LNCAP (cell line): ENCODE measurements at regions not wholly inside any gene's neighbourhood (a gene's known extent, or its start where the extent isn't known, plus 50 kb on each side); places are given as distances from the start of the nearest gene placed in this dataset.

Experiments
- TF ChIP-seq, protein P1 (sequence below): fragments of 450-650 bp; IDR thresholded peaks from 2 replicates; pipeline ENCODE4 v1.5.1; 2017; ENCODE audit warnings: mild to moderate bottlenecking

DNA sequence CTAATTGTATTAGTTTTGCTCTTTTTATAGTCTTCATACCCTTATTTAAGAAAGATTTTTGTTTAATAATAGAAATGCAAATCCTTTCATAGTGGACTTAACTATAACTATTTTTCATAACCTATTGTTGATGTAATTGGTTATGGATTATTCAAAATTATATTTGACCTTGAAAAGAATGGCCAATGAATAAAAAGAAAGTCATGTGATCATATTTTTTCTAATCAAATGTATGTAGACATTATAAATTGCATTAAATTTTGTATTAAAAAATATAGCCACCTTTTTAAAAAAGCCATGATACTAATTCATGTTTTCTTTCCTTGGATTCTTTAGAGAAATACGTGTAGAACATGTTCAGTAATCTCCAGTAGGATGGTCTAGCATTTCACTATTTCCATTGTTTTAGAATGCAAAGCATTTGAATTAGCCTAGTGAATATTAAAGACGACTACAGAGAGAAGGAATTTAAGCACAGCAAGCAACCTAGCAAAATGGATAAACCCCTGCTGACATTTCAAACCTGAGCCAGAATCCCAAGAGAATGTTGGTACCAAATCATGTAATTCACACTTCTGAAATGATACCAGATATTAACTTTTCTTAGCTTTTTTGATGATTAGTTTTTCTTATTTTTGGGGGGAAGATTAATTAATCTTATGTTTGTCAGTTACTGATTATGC is 1297.4 kb upstream of the MIR17HG start:
- TF ChIP-seq, protein P1, sequence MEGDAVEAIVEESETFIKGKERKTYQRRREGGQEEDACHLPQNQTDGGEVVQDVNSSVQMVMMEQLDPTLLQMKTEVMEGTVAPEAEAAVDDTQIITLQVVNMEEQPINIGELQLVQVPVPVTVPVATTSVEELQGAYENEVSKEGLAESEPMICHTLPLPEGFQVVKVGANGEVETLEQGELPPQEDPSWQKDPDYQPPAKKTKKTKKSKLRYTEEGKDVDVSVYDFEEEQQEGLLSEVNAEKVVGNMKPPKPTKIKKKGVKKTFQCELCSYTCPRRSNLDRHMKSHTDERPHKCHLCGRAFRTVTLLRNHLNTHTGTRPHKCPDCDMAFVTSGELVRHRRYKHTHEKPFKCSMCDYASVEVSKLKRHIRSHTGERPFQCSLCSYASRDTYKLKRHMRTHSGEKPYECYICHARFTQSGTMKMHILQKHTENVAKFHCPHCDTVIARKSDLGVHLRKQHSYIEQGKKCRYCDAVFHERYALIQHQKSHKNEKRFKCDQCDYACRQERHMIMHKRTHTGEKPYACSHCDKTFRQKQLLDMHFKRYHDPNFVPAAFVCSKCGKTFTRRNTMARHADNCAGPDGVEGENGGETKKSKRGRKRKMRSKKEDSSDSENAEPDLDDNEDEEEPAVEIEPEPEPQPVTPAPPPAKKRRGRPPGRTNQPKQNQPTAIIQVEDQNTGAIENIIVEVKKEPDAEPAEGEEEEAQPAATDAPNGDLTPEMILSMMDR: no peak

DNA sequence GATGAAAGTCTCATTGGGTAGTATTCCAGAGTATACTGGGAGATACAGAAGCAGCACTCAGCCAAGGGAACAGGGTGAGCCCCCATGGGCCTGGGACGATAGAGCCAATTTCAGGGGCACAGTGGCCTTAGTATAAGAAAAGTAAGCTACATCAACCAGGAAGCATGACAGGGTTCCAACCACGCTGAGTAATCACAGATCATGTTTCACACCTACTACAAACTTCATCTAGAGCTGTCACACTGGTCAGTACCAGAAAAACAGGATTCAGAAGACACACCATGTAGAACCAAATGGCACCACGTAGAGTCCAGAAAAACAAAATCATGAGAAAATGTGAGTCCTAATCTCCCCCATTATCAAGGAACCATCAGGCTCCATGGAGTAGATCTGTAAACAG is 1292.4 kb upstream of the MIR17HG start:
- TF ChIP-seq, protein P1: no peak

DNA sequence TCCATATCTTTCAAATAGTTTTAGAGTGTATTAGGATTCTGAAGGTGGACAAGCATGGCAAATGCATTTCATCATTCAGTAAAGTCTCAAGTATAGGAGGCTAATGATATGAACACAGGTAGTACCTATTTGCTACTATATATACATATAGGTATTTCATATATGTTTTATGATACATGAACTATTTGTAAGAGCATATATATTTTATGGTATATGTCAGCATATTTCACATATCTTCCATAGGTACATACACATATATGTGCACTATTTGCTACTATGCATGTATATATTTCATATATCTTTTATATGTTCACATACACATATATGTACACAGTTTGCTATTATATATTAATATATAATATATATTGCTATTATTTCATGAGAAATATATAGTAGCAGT is 1291.7 kb upstream of the MIR17HG start:
- TF ChIP-seq, protein P1: no peak

DNA sequence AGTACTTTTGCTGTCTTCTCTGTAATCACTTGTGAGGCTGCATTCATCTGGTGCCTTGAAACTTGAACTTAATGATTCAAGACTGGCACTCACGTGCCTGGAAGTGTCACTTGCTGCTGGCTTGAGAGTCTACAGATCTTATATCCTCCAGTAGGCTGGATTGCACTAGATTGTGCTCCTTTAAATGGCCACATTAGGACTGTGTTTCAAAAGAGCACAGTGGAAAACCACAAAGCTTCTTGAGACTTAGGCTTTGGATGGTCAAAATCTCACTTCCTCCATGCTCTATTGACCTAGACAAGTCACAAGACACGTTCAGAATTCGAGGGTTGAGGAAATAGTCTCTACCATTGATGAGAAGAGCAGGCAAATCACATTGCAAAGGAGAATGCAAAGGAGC is 1278.8 kb upstream of the MIR17HG start:
- TF ChIP-seq, protein P1: no peak

DNA sequence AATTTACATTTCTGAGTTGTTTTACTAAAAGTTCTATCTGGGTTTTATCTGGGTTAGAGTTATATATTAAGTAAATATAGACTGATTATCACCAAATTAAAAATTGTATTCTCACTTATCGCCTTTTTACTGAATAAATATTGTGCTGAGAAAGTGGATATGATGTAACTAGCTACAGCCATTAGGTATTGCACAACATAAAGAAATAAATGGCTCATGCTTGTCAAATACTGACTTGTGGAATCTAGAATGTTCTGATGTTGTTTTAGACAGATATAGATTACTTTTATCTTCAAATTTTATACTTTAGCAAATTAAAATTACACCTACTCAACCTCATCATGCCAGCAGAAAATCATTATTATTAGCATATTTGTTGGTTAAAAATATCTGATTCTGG is 1277.1 kb upstream of the MIR17HG start:
- TF ChIP-seq, protein P1: no peak

DNA sequence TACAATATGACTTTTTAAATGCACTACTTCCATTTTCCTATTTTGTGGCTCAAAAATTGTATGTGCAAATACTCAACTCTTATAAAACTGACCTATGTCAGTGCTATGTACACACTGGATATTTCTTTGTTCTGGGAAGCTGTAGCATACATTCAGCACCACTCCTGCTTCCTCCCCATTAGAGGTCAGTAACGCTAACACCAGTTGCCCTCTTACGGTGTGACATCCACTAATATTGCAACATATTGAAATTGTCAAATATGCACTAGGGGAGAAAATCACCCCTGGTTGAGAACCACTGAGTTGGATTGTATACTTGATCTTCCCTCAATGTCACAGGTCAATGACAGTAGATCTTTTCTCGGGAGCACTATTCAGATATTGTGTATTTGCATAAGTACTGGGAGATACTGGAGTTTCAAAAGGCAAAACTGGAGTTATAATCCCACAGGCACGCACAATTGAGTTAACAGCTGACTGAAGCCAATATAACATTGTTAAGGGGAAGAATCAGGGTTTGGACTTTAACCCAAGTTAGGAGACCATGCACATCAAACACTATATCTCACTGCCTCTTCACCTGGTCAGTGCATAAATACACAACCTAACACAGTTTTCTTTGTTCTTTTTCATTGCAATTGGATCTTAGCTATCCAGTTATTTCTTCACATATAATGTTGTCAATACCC is 1276.5 kb upstream of the MIR17HG start:
- TF ChIP-seq, protein P1: no peak

DNA sequence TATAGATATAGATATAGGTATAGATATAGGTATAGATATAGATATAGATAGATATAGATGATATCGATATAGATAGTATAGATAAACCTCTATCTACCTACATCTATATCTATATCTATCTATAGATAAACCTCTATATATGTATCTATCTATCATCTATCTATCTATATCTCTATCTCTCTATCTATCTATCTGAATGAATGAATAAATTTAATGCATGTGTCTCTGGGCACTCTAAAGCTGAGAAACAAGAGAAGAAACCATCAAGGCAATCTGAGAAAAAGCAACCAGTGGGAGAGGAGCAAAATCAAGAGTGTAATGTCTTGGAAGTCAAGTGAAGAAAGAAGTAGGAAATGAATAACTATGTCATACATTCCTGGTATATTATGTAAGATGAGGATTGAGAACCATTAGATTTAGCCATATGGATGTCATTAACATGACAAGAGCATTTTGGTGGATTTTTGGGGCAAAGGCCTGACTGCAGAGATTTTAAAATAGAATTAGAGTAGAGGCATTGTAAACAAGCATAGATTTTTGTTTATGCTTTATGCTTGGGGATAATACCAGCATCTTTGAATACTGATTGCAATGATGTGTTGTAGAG is 1262.7 kb upstream of the MIR17HG start:
- TF ChIP-seq, protein P1: no peak
